Type B pancreatic cell (in vitro differentiated cells): ENCODE measurements at regions not wholly inside any gene's neighbourhood (a gene's known extent, or its start where the extent isn't known, plus 50 kb on each side); places are given as distances from the start of the nearest gene placed in this dataset.

Experiments used
- DNase-seq: peaks from one replicate; pipeline ENCODE4 v3.0.0; 2021; ENCODE audit warnings: mixed read lengths; ENCODE audit not compliant: unreplicated experiment; ENCODE audit errors: extremely low spot score
- H3K27ac Mint-ChIP-seq: 2 replicates; pipeline ENCODE4 v1.8.0; 2021; ENCODE audit warnings: mild to moderate bottlenecking, mixed read lengths
- H3K27me3 Mint-ChIP-seq: 2 replicates; pipeline ENCODE4 v1.8.0; 2021; ENCODE audit warnings: mixed read lengths
- H3K36me3 Mint-ChIP-seq: 2 replicates; pipeline ENCODE4 v1.8.0; 2021; ENCODE audit warnings: mixed read lengths
- H3K4me1 Mint-ChIP-seq: one replicate; pipeline ENCODE4 v1.8.0; 2021; ENCODE audit warnings: mixed read lengths; ENCODE audit not compliant: unreplicated experiment
- H3K4me3 Mint-ChIP-seq: 2 replicates; pipeline ENCODE4 v1.8.0; 2021; ENCODE audit warnings: mild to moderate bottlenecking, mixed read lengths
- H3K9me3 Mint-ChIP-seq: 2 replicates; pipeline ENCODE4 v1.8.0; 2021; ENCODE audit warnings: mixed read lengths
- TF ChIP-seq, protein P1 (sequence below): fragments of 200-600 bp; sonication (generic); conservative IDR thresholded peaks from 2 replicates; pipeline ENCODE4 v1.5.0; 2021; ENCODE audit warnings: antibody characterized with exemption, mild to moderate bottlenecking

DNA sequence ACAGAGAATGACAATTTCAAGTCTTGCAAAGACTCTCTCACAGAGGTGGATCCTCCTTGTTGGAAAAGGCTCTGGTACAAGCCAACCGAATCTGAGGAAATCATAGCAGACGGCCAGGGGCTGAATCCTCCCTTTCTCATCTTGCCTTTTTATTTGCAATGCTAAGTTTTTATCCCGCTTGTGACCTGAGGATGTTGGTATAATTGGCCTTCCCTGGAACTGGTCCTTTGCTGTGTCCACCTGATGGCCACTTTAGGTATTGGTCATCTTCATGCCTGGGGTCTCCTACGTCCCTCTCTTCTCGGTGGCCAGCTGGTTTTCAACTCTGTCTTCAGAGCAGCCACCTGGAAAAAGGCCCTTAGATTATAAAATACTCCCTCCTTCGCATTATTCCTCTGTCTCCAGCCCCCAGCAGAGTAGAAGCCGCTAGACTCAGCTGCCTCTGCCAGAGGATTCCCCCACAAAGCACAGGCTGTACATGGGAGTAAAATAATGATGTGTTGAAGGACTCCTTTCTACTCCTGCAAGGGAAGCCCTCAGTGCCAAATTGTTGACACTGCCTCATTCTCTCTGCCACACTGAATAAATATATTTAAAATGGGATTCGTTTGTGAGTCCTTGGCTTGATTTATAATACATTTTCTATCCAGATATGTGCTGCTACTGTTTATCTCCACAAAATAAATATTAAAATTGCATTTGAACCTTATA is 208.9 kb upstream of the CFAP20DC start:
- Mint-ChIP-seq H3K27me3 (peaks cover 25% of the 10 kb centered on the region), H3K9me3 (no peaks in the 10 kb centered on the region), H3K27ac (no peak overlapping the region), H3K36me3 (no peaks in the 10 kb centered on the region), H3K4me1 (no peaks in the 10 kb centered on the region), H3K4me3 (no peak overlapping the region)
- no peak for DNase-seq
- TF ChIP-seq, protein P1, sequence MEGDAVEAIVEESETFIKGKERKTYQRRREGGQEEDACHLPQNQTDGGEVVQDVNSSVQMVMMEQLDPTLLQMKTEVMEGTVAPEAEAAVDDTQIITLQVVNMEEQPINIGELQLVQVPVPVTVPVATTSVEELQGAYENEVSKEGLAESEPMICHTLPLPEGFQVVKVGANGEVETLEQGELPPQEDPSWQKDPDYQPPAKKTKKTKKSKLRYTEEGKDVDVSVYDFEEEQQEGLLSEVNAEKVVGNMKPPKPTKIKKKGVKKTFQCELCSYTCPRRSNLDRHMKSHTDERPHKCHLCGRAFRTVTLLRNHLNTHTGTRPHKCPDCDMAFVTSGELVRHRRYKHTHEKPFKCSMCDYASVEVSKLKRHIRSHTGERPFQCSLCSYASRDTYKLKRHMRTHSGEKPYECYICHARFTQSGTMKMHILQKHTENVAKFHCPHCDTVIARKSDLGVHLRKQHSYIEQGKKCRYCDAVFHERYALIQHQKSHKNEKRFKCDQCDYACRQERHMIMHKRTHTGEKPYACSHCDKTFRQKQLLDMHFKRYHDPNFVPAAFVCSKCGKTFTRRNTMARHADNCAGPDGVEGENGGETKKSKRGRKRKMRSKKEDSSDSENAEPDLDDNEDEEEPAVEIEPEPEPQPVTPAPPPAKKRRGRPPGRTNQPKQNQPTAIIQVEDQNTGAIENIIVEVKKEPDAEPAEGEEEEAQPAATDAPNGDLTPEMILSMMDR, result peak; percentile 42

- H3K27ac Mint-ChIP-seq, result no peak overlapping the region
- H3K4me3 Mint-ChIP-seq, result no peak overlapping the region
- peaks cover 26% of the 10 kb centered on the region for H3K27me3 Mint-ChIP-seq
- no peaks in the 10 kb centered on the region for H3K4me1 Mint-ChIP-seq
- H3K9me3 Mint-ChIP-seq, result no peaks in the 10 kb centered on the region
- H3K36me3 Mint-ChIP-seq, result no peaks in the 10 kb centered on the region
- DNase-seq, result no peak
- TF ChIP-seq, protein P1, result no peak
Observed at GRCh38 chr3:59257506-59257905, 207.7 kb upstream of the CFAP20DC start.

- Mint-ChIP-seq H3K4me3 (no peak overlapping the region), H3K36me3 (no peaks in the 10 kb centered on the region), H3K4me1 (peaks cover 3% of the 10 kb centered on the region), H3K9me3 (no peaks in the 10 kb centered on the region), H3K27ac (no peak overlapping the region), H3K27me3 (peaks cover 28% of the 10 kb centered on the region)
- DNase-seq, result no peak
- TF ChIP-seq, protein P1, result no peak
Observed at GRCh38 chr3:59256230-59256629, 206.4 kb upstream of the CFAP20DC start.

- no peak for DNase-seq
- Mint-ChIP-seq H3K36me3 (no peaks in the 10 kb centered on the region), H3K27ac (no peak overlapping the region), H3K4me1 (peaks cover 13% of the 10 kb centered on the region), H3K27me3 (peaks cover 28% of the 10 kb centered on the region), H3K4me3 (no peak overlapping the region), H3K9me3 (no peaks in the 10 kb centered on the region)
- TF ChIP-seq, protein P1, result no peak
Observed at GRCh38 chr3:59254976-59255375, 205.2 kb upstream of the CFAP20DC start.

GRCh38 chr3:59254433-59254832 is 204.6 kb upstream of the CFAP20DC start:
- TF ChIP-seq, protein P1, result no peak
- Mint-ChIP-seq H3K27me3 (peaks cover 34% of the 10 kb centered on the region), H3K4me3 (no peak overlapping the region), H3K4me1 (peaks cover 17% of the 10 kb centered on the region), H3K36me3 (no peaks in the 10 kb centered on the region), H3K27ac (no peak overlapping the region), H3K9me3 (no peaks in the 10 kb centered on the region)
- DNase-seq, result no peak
